SW 1271 (cell line): ENCODE measurements at regions not wholly inside any gene's neighbourhood (a gene's known extent, or its start where the extent isn't known, plus 50 kb on each side); places are given as distances from the start of the nearest gene placed in this dataset.

Experiments used
- DNase-seq, 2 experiments: peaks; one replicate each; lab custom pipeline; 2025; lab: John Stamatoyannopoulos, UW

DNA sequence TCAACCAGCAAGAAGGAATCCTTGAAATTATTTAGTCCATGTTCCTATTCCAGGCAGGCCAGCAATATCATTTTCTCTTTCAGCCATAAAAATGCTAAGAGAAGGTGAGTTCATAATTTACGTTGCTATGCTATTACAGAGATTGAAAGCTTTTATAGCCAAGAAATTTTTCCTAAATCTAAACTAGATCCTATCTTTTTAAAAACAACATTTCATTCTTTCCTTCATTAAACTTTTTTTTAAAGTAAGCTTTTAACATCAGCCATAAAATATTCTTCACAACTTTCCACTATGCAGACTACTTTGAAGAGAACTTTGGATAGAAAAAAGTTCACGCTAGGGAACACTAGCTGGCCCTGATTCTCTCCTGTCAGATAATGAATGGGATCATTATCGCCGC is 159.8 kb downstream of the RPS12 start:
- DNase-seq = no peak

DNA sequence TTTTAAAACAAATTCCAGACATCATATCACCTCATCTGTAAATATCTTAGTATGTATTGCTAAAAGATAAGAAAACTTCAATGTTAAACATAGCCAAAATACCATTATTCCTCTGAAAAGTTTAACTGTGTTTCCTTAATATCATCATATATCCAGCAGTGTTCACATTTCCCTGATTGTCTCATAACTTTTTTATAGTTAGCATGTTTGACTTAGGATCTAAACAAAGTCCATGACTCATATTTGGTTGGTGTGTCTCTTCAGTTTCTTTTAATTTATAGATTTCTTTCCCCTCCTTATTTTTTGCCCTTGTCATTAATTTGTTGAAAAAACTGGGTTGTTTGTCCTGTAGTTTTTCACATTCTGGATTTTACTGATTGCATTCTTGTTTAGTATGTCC is 163.0 kb downstream of the RPS12 start:
- DNase-seq = no peak

DNA sequence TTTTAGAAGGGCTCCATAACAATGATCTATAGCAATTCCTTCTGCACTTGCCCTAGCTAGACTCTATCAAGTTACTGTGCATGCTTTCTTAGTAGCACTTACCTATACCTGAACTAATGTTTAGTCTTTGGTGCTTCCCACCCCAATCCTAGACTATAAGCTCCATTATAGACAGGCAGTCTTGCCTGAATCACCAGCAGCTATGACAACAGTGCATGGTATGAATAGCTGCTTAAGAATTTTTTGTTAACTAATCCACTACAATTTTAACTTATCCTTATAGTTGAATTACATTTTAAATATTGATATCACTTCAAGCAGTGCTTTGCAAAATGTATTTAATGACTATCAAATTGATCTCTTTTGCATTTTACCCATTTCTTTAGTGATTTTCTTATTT is 164.3 kb downstream of the RPS12 start:
- no peak for DNase-seq

DNA sequence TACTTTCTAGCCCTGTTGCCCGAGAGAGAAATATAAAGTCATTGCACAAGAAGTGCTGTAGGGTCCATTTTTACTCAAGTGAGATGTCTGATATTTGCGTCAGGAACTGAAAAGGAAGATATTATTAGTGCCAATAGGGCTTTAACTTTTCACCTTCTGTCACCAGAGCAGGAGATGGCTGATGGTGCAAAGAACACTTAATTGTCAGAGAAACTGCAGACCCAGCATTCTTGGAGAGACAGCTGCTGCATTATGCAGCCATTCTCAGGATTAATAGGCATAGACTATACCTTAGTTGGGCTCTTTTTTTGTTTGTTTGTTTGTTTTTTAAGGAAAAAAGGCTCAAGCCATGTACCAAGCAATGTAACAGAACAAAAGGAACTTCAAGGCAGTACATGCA is 179.4 kb downstream of the RPS12 start:
- DNase-seq = no peak

DNA sequence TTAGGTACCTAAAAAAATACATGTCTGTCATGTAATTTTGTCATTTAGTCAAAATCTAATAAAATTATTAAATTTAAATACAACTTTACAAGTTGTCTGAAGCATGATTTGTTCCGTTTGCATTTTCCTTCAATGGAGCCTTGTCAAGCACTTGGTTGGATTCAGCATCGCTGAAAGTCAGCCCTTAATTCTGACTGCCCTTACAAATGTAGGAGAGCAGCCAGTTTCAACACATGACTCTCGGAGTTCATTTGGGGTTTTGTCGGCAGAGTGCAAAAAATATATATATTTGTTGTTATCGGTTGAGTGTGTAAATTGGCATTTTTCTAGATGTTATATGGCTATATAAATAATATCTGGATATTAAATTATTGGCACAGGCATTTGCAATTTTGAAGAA is 180.6 kb downstream of the RPS12 start:
- no peak for DNase-seq

DNA sequence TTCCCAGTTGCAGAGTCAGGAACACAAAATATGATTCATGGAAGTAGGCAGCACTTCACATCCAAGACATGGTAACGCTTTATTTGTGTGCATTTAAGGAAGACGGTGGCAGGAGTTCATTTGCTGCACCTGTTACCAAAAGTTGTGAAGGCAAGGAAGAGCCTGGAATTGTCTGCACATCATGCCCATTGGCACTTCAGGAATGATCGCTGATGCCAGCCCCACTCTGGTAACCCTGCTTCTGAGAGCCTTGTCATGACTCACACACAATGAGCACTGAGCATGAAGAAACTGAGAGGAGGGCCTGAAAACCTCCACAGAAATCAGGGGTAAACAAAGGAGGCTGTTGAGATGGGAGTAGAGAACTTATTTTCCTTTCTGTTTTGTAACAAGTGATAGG is 181.1 kb downstream of the RPS12 start:
- no peak for DNase-seq

DNA sequence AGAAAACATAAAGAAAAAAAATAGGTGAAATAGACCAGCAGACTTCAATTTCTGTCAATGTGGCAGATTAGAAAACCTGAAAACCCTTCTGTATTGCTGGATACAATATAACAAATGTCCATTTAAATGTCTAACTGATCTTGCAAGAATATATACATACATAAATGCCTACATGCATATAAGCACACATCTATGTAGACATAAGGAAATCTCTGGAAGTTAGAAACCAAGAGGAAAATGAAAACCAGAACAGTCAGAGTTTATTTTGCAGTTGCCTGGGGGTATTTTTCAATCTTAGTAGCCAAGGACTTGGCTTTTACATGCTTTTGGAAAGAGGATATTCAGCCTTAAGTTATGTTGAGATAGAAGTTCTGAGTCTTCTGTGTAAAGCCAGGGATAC is 184.0 kb downstream of the RPS12 start:
- no peak for DNase-seq

DNA sequence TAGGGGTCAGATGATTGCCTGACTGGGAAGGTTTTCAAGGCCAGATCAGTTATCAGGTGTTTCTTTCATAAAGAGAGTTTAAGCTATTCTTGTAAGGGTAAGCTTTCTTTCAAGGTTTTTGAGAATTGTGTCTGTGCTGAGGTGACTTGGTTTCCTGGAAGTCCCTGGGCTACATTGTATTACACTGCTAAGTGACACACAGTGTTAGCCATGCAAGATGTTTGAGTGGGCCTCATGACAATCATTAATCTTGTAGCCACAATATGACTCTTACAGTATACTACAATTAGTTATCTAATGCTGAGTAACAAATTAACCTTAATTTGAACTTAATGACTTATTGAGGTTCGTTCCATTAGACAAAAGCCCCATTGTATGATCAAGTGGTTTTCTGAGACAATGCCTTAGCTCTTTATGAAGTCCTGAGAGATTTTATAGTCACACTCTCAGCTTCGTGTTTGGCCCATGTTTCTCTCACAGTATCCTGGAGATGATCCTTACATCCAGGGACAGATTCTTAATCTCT is 186.7 kb downstream of the RPS12 start:
- DNase-seq = no peak

DNA sequence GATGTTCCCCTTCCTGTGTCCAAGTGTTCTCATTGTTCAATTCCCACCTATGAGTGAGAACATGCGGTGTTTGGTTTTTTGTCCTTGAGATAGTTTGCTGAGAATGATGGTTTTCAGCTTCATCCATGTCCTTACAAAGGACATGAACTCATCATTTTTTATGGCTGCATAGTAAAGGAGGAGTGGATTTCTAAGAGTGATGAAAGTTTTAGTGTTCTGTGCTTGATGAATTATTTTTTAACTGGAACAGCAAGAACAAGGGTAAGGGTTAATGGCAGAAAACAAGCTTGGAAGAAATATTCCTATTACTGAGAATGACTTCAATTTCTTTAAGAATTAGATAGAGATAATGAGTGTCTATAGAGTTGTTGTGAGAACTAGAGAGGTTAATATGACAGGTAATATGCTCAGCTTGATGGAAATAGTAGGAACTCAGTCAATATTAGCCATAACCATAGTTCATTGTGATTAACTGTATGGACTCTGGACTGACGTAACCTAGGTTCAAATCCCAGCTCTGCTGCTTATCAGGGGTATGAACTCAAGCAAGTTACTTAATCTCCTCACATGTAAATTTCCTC is 190.0 kb downstream of the RPS12 start:
- DNase-seq = no peak

DNA sequence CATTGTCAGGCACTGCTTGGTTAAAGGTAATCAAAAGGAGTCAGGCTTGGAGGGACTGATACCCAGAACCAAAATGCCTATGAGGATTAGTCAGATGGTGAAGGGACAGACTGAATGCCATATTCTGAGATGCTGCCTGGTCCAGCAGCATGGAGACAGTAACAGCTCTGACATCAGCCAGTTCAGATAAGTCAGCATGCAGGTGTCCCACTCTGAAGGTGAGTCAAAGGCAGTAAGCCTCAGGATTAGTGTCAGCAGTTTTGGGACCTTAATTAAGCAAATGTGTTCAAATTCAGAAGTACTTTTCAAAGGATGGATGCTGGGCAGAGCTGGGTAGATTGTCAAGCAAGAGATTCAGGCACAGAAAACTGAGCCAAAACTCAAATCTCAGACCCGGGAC is 198.4 kb downstream of the RPS12 start:
- no peak for DNase-seq

DNA sequence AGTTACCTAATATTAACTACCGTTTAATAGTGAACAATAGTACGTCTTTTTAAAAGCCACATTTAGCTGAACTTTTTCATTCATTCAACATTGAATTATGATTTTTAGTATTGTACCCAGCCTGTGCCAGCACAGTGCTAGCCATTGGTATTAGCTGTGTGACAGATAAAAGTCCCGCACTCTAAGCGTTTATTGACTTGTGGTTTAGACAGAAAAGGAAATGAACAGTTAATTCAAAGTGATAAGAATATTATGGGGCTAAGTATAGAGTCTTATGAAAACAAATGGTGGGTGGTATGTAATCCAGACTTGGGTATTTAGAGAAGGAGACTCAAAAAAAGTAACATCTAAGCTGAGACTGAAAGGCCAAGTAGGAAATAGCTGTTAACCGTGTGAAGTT is 202.3 kb downstream of the RPS12 start:
- DNase-seq = no peak

DNA sequence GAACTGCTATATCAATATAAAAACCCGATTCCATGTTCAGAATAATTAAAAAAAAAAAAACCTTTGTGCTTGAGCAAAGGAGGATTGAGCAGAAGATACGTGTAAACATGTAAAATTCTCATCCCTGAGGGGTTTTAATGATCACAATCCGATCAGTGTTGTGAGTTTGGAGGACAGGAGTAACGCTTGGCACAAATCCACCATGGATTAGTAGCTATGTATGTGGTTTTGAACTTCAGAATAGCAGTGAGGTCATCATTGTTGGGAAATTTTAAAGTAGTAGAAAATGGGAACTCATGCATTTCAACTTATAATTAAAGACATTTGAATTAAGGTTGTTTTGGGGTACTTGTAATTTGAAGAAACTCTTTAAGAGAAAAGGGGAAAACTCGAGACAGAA is 203.2 kb downstream of the RPS12 start:
- DNase-seq = no peak

DNA sequence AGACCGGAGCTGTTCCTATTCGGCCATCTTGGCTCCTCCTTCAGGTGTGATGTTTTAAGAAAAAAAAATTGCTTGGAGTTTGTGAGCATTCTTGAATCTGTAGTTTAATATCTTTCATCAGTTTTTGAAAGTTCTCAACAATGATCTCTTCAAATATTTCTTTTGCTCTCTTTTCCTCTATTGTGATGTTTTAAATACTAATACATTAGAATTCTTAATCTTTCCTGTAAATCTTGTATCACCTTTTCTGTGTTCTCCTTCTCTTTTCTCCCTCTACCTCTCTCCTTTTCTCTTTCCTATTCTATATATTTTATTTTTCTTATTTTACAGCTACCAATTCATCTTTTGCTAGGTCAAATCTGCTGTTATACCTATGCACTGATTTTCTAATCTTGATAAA is 212.3 kb downstream of the RPS12 start:
- DNase-seq = no peak

DNA sequence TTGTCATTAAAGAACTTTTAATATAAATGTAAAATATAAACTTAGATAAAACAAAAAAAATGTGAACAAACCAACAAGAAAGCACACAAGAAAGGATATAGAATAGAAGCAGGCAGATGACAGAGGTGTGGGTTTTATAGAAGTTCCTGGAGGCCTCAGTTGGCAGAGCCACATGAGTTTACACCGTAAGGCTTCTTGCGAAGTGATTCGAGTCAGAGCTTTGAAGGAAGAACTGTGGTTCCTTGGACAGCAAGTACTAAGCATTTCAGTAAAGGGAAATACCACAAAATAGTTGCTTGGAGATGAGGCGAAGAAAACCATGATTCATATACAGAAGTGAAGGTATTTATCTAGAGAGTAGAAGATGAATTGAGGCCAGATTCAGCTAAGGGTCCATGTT is 207.9 kb upstream of the EYA4 start:
- no peak for DNase-seq

DNA sequence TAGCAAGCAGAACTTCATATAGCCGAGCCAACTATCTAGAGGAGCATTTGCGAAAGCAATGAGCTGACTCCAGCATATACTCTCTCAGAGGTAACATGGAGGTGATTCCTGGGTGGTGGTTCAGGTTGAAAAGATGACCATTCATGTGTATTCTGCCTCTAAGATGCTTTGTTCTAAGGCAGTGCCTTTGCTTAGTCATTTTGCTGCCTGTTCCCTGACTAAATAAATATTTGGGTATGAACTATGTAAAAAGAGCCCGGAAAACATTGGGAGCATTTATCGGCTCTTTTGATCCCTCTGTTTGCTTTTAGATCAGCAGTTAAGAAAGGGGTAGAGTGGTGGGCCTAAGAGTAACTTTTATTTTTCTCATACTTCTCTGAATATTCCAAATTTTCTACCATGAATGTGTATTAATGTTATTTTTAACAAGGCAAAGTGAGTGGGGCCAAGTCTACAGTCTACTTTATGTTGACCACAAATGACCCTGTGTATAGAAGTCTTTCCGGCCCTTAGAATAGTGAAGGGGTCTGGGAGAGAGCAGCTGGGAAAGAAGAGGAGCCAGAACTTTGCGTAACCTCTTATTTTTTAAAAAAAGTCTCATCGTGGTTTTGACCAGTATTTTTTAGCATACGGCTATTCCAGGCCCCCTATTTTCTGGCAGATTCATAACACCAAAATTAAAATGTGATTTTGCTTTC is 206.5 kb upstream of the EYA4 start:
- DNase-seq = no peak

DNA sequence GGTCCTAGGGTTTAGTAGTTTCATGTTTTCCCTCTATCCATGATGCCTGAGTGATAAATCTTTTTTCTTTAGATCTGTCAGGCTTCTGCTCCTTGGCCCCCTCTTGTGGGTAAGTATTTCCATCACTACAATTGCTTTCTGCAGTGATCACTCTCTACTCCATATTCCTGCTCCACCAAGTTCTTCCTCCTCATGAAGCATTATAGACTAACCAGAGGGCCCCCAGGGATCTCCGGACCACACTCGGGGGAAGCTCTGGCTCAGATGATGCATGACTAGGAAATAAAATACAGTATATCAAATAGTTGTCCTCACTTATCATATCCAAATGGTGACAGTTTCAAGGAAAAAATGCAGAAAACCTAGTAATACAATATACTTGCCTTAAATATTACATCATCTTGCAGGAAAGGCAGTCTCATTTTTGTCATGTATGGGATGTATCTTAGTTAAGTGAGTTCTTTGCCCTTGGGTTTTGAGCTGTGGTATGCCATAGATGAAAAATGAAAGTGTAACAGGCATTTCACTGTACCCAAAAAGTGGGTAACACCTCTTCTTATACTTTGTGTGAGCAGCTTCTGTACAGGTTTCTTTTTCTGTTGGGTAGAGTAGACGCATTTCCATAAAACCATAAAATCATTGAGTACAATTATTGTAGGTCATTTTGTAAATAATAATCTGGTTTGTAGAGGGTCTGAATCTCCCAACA is 200.9 kb upstream of the EYA4 start:
- peak in 1 of 2 experiments; percentile 33 for DNase-seq

DNA sequence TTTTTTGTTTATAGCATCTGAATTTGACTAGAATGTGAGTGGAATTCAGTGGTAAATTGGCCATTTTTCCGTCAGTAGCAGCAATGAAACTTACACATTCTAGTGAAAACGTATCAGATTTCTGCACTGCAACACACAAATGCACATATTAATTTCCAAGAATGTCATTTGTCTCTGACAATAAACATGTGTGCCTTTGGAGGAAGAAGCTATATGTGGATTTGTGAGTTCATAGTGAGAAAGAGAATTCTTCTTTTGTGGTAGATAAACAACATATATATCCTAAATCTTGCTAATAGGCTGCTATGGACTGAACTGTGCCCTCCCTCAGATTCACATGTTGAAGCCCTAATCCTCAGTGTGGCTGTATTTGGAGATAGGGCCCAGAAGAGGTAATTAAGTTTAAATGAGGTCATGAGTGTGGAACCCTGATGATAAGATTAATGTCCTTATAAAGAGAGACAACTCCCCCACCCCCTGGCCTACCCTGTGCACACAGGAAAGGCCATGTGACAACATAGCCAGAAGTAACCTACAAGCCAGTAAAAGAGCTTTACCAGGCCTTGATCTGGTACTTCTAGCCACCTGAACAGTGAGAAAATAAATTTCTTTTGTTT is 200.2 kb upstream of the EYA4 start:
- DNase-seq = no peak

DNA sequence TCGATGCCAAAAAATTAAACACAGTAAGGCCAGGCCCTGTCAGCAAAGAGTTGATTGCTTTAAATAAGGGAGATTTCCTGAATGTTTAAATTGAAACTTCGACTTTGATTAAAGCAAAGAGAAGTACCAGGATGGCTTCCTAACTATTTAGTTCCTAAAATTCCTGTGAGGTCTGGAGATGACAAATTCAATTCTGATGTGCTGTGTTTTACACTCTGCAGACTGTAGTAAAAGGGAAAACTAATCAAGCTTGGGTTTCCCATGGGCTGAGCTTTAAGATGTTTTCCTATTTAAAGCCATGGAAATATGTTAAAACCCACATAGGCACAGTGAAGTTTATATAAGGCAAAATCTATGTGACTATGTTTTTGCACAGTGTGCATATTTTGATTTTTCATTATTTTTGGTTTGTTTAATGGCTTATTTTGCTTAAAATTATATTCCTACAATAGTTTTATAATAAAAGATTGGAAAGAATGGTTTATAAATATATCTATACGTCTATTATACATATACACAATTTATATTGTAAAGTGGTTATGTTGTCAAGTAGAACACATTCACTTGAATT is 198.5 kb upstream of the EYA4 start:
- DNase-seq = no peak

DNA sequence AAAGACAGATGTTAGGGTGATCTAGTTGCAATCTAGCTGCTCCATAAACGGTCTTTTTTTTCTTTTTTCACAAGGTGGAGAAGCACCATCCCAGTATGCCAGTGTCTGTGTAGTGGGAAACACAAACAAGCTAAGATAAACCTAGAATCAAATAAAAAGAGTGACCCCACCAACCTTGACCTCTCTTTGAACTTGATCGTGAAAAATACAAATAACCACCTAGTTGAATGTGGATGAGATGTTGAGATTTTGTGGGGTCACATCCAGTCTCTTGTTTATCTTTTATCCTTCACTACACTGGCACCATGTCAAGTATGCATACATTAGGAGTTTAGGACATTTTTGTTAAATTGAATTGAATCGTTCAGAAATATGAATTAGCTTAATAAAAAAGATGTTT is 194.6 kb upstream of the EYA4 start:
- no peak for DNase-seq

DNA sequence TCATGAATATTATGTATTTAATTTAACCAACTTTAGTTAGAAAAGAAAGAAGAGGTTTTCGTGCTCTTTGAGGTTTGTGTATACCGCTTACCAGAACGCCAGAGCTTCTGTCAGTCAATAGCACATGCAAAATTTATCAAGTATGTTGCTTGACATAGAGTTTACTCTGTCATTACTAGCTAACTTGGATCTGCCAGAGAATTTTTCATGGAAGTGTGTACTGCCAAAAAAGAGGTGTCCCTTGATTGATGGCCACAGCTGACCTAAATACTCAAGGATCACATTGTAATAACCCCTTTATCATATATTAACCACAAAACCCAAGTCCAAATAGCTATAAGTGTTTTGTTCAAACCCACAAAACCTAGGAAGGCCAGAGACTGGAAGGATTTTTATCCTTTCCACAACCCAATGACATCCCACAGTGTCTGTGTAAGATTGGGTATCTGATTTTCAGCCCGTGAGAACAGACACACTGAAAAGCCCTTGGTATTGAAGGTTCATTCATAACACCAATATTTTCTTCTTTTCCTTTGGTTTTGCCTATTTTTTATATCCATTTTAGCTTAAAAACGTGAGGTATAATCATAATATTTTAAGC is 194.0 kb upstream of the EYA4 start:
- DNase-seq = no peak

DNA sequence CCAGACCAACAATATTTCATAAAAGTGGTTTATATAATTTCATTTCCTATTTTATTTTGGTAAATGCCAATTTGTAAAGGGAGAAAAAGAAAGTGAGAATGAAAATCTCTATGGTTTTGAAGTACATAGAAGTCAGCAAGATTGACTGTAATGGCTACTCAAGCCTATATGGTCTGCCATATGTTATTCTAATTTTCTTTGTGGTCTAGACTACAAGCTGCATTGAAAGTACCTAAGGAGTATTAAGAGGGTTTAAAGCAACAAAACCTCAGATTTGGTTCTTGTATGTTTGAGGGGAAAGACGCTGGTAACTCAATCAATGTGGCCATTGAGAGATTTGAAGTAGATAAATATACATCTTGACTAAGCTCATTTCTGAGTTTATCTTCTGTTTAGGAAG is 193.5 kb upstream of the EYA4 start:
- no peak for DNase-seq

DNA sequence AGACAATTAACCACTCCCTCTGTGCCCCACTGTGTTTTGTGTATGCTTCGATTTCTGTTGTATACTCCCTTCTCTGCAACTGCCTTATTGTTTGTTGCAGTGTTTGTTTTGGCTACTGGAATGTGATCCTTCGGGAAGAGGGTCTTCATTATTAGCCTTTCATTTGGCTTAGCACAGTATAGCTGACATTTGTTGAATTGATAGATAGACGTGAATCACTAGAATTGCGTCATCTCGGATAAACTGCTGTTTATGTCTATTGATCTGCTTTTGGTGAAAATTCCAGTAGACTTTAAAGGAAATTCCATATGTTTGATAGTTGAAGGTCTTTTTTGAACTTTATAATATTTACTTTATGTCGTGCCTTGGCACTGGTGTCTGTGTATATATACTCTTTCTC is 189.9 kb upstream of the EYA4 start:
- DNase-seq = no peak
